IMR-90 (cell line): ENCODE measurements at regions not wholly inside any gene's neighbourhood (a gene's known extent, or its start where the extent isn't known, plus 50 kb on each side); places are given as distances from the start of the nearest gene placed in this dataset.

ENCODE experiments used
- ATAC-seq: fragments of 200-7000 bp; cut with Tn5 transposase; 2 replicates; pipeline ENCODE4 v1.9.1; 2020; ENCODE audit warnings: low read depth, mild to moderate bottlenecking, moderate library complexity
- BruUV-seq: library from RNA; stranded (reverse); fragments of 400-500 nt; replicated peaks from 2 replicates; lab custom pipeline; 2021; lab: Mats Ljungman, UMichigan
- CTCF ChIA-PET: fragments of 300-600 bp; formaldehyde crosslinking; extraction: SDS; loops from one replicate; lab custom pipeline; 2021; ENCODE audit warnings: antibody characterized with exemption; lab: Yijun Ruan, JAX
- POLR2A ChIA-PET: fragments of 300-600 bp; sonication (Branson Sonifier 250); formaldehyde crosslinking; loops from one replicate; lab custom pipeline; 2022; ENCODE audit warnings: antibody characterized with exemption; ENCODE audit not compliant: unreplicated experiment; lab: Charles Lee
- DNase-seq: peaks from one replicate; pipeline ENCODE4 v3.0.0; 2013
- H2AFZ ChIP-seq: replicated peaks from 2 replicates; pipeline ENCODE3; 2013; ENCODE audit warnings: low read length, mild to moderate bottlenecking; ENCODE audit not compliant: poor library complexity
- H2AK5ac ChIP-seq: 2 replicates; pipeline ENCODE4 v1.6.1; 2013; ENCODE audit warnings: low read depth, low read length, inconsistent platforms
- H2AK9ac ChIP-seq: replicated peaks from 2 replicates; pipeline ENCODE3; 2013; ENCODE audit warnings: mild to moderate bottlenecking, low read depth, low read length, moderate library complexity; ENCODE audit not compliant: poor library complexity
- H2BK120ac ChIP-seq: 2 replicates; pipeline ENCODE4 v1.6.1; 2013; ENCODE audit warnings: low read depth, low read length, inconsistent platforms
- H2BK15ac ChIP-seq: 3 replicates; pipeline ENCODE4 v1.6.1; 2013; ENCODE audit warnings: low read depth, low read length, inconsistent platforms
- H2BK20ac ChIP-seq: 2 replicates; pipeline ENCODE4 v1.6.1; 2013; ENCODE audit warnings: low read depth, mild to moderate bottlenecking, inconsistent platforms, low read length, moderate library complexity
- H2BK5ac ChIP-seq: 2 replicates; pipeline ENCODE4 v1.6.1; 2013; ENCODE audit warnings: mild to moderate bottlenecking, low read depth, low read length, inconsistent platforms; ENCODE audit not compliant: poor library complexity, severe bottlenecking
- H3K14ac ChIP-seq: replicated peaks from 2 replicates; pipeline ENCODE4 v1.6.1; 2013; ENCODE audit warnings: low read depth, low read length, inconsistent platforms
- H3K18ac ChIP-seq: 2 replicates; pipeline ENCODE4 v1.6.1; 2013; ENCODE audit warnings: low read depth, low read length, control low read depth
- H3K23ac ChIP-seq: 2 replicates; pipeline ENCODE4 v1.6.1; 2013; ENCODE audit warnings: low read depth, low read length, inconsistent platforms
- H3K27ac ChIP-seq: 2 replicates; pipeline ENCODE4 v1.5.1; 2013; ENCODE audit warnings: mild to moderate bottlenecking, control low read depth, low read length; ENCODE audit not compliant: insufficient read depth
- H3K27me3 ChIP-seq: 2 replicates; pipeline ENCODE4 v1.6.1; 2013; ENCODE audit warnings: low read length; ENCODE audit not compliant: control insufficient read depth, insufficient read depth
- H3K36me3 ChIP-seq: 2 replicates; pipeline ENCODE4 v1.6.1; 2013; ENCODE audit warnings: low read length, mixed read lengths; ENCODE audit not compliant: control insufficient read depth, insufficient read depth
- H3K4ac ChIP-seq: 2 replicates; pipeline ENCODE4 v1.6.1; 2013; ENCODE audit warnings: low read depth, low read length, inconsistent platforms
- H3K4me1 ChIP-seq: 2 replicates; pipeline ENCODE4 v1.6.1; 2013; ENCODE audit warnings: low read length, mixed read lengths; ENCODE audit not compliant: control insufficient read depth, insufficient read depth
- H3K4me2 ChIP-seq: 2 replicates; pipeline ENCODE4 v1.6.1; 2013; ENCODE audit warnings: low read depth, mild to moderate bottlenecking, control low read depth, low read length, moderate library complexity
- H3K4me3 ChIP-seq: 2 replicates; pipeline ENCODE4 v1.5.1; 2013; ENCODE audit warnings: low read depth, mild to moderate bottlenecking, control low read depth, low read length, moderate library complexity; ENCODE audit not compliant: insufficient read depth
- H3K56ac ChIP-seq: 2 replicates; pipeline ENCODE4 v1.6.1; 2013; ENCODE audit warnings: low read length, inconsistent platforms; ENCODE audit not compliant: insufficient read depth; ENCODE audit errors: extremely low read depth
- H3K79me1 ChIP-seq, 2 experiments: 2 replicates each; pipeline ENCODE4 v1.6.1; 2013; ENCODE audit warnings: low read length in 2 of 2, inconsistent platforms in 1 of 2, low read depth in 1 of 2
- H3K9ac ChIP-seq: 2 replicates; pipeline ENCODE4 v1.6.1; 2013; ENCODE audit warnings: low read depth, low read length, control low read depth
- H3K9me1 ChIP-seq: 2 replicates; pipeline ENCODE4 v1.6.1; 2013; ENCODE audit warnings: low read length, inconsistent platforms; ENCODE audit not compliant: insufficient read depth
- H3K9me3 ChIP-seq: 2 replicates; pipeline ENCODE4 v1.6.1; 2013; ENCODE audit warnings: low read length; ENCODE audit not compliant: control insufficient read depth, insufficient read depth
- H4K20me1 ChIP-seq: 2 replicates; pipeline ENCODE4 v1.6.1; 2013; ENCODE audit warnings: low read length, inconsistent platforms; ENCODE audit not compliant: insufficient read depth
- H4K5ac ChIP-seq: 2 replicates; pipeline ENCODE4 v1.6.1; 2013; ENCODE audit warnings: mild to moderate bottlenecking, low read depth, low read length, control low read depth
- H4K8ac ChIP-seq, 2 experiments: 2 replicates each; pipeline ENCODE4 v1.6.1; 2013; ENCODE audit warnings: low read depth in 2 of 2, low read length in 2 of 2, control low read depth in 1 of 2, inconsistent platforms in 1 of 2
- H4K91ac ChIP-seq: 2 replicates; pipeline ENCODE4 v1.6.1; 2013; ENCODE audit warnings: low read depth, low read length, inconsistent platforms; ENCODE audit not compliant: insufficient read depth
- BHLHE40 ChIP-seq: fragments of 150-350 bp; IDR thresholded peaks from 2 replicates; pipeline ENCODE4 v1.6.1; 2016; ENCODE audit warnings: mild to moderate bottlenecking, low read depth, low read length
- CEBPB ChIP-seq: IDR thresholded peaks from 2 replicates; pipeline ENCODE4 v1.6.1; 2012; ENCODE audit warnings: low read depth, low read length, improper control_type of control experiment
- CHD1 ChIP-seq: IDR thresholded peaks from 2 replicates; pipeline ENCODE4 v1.6.1; 2012; ENCODE audit warnings: low read depth, low read length, improper control_type of control experiment
- CTCF ChIP-seq: conservative IDR thresholded peaks from 2 replicates; pipeline ENCODE4 v1.5.1; 2012; ENCODE audit warnings: mild to moderate bottlenecking, low read depth, low read length, improper control_type of control experiment
- ELK1 ChIP-seq: fragments of 150-350 bp; IDR thresholded peaks from 2 replicates; pipeline ENCODE4 v1.6.1; 2016; ENCODE audit warnings: low read depth, mild to moderate bottlenecking, low read length, moderate library complexity, borderline replicate concordance
- FOS ChIP-seq: fragments of 150-350 bp; IDR thresholded peaks from 2 replicates; pipeline ENCODE4 v1.6.1; 2016; ENCODE audit warnings: low read depth, low read length
- MAFK ChIP-seq: IDR thresholded peaks from 2 replicates; pipeline ENCODE4 v1.6.1; 2012; ENCODE audit warnings: low read depth, low read length, improper control_type of control experiment
- MAZ ChIP-seq: IDR thresholded peaks from 2 replicates; pipeline ENCODE4 v1.6.1; 2012; ENCODE audit warnings: low read depth, mild to moderate bottlenecking, low read length, improper control_type of control experiment, moderate library complexity, borderline replicate concordance
- MXI1 ChIP-seq: IDR thresholded peaks from 2 replicates; pipeline ENCODE4 v1.6.1; 2012; ENCODE audit warnings: low read depth, mild to moderate bottlenecking, low read length, moderate library complexity, borderline replicate concordance
- NFE2L2 ChIP-seq: fragments of 150-350 bp; IDR thresholded peaks from 2 replicates; pipeline ENCODE4 v1.6.1; 2016; ENCODE audit warnings: low read depth, mild to moderate bottlenecking, low read length
- POLR2A ChIP-seq: IDR thresholded peaks from 2 replicates; pipeline ENCODE4 v1.6.1; 2012; ENCODE audit warnings: mild to moderate bottlenecking, low read depth, low read length
- RAD21 ChIP-seq: IDR thresholded peaks from 2 replicates; pipeline ENCODE4 v1.6.1; 2012; ENCODE audit warnings: low read length, improper control_type of control experiment
- RCOR1 ChIP-seq: IDR thresholded peaks from 2 replicates; pipeline ENCODE4 v1.6.1; 2012; ENCODE audit warnings: mild to moderate bottlenecking, low read length, improper control_type of control experiment; ENCODE audit not compliant: insufficient replicate concordance
- RFX5 ChIP-seq: IDR thresholded peaks from 2 replicates; pipeline ENCODE4 v1.8.0; 2012; ENCODE audit warnings: low read depth, mild to moderate bottlenecking, low read length, moderate library complexity
- SMC3 ChIP-seq: fragments of 150-350 bp; IDR thresholded peaks from 2 replicates; pipeline ENCODE4 v1.6.1; 2016; ENCODE audit warnings: low read depth, mild to moderate bottlenecking, antibody characterized with exemption, low read length, moderate library complexity
- USF2 ChIP-seq: fragments of 150-350 bp; IDR thresholded peaks from 2 replicates; pipeline ENCODE4 v1.6.1; 2017; ENCODE audit warnings: mild to moderate bottlenecking, antibody characterized with exemption, low read length, low read depth
- WGBS, 2 experiments: methylation state at CpG; one replicate each; pipeline versions ENCODE4 v1.1.5 to v1.1.7; 2013; ENCODE audit warnings: missing lambda C conversion rate in 2 of 2; ENCODE audit not compliant: insufficient read length in 1 of 2; ENCODE audit errors: extremely low coverage in 2 of 2; 5-methylcytosine and 5-hydroxymethylcytosine counted together
- dilution Hi-C: fragments of 300-500 bp; cut with HindIII; formaldehyde crosslinking; loops from one replicate; pipeline ENCODE4 v1.14.3; 2018; ENCODE audit warnings: low sequenced_read_pairs; ENCODE audit not compliant: unreplicated experiment
- in situ Hi-C: fragments of 300-500 bp; cut with MboI; formaldehyde crosslinking; loops from 3 replicates; pipeline ENCODE4 v1.14.3; 2019; ENCODE audit warnings: low sequenced_read_pairs, inconsistent platforms, mixed read lengths
- intact Hi-C: fragments of 100-400 bp; cut with micrococcal nuclease; formaldehyde crosslinking; loops from 2 replicates; pipeline ENCODE4 v1.10.0; 2022

- no TSS peak for BruUV-seq
Observed at GRCh38 chr18:78642296-78642951, 337.2 kb upstream of the SALL3 start.

More at GRCh38 chr18:78642296-78642951, 337.2 kb upstream of the SALL3 start:
- no peaks in the 10 kb centered on the region for H3K27me3 ChIP-seq
- no peak overlapping the region for H3K23ac ChIP-seq
- no peak overlapping the region for H4K5ac ChIP-seq
- no peak overlapping the region for H3K4ac ChIP-seq
- H3K4me2 ChIP-seq, result no peak overlapping the region
- H2AK9ac ChIP-seq, result no peak overlapping the region
- no peak overlapping the region for H2BK5ac ChIP-seq
- ATAC-seq, result no peak
- H2BK120ac ChIP-seq, result no peak overlapping the region
- no peaks in the 10 kb centered on the region for H3K9me1 ChIP-seq
- DNase-seq, result no peak
- POLR2A ChIA-PET, result no interaction called here
- no peak overlapping the region for H3K9ac ChIP-seq
- CTCF ChIA-PET, result no interaction called here
- H3K36me3 ChIP-seq, result no peaks in the 10 kb centered on the region
- H3K79me1 ChIP-seq, result no peaks in the 10 kb centered on the region
- H3K9me3 ChIP-seq, result peaks cover 57% of the 10 kb centered on the region
- H3K56ac ChIP-seq, result no peak overlapping the region
- TF ChIP-seq FOS (no peak), MXI1 (no peak), MAZ (no peak), CHD1 (no peak), SMC3 (no peak), NFE2L2 (no peak), RFX5 (no peak), CEBPB (no peak), RCOR1 (no peak), MAFK (no peak), RAD21 (no peak), USF2 (no peak), POLR2A (no peak), CTCF (no peak), BHLHE40 (no peak), ELK1 (no peak)
- H2AK5ac ChIP-seq, result no peak overlapping the region
- no peaks in the 10 kb centered on the region for H3K4me1 ChIP-seq
- no peak overlapping the region for H2BK20ac ChIP-seq
- no peak overlapping the region for H3K4me3 ChIP-seq
- H2BK15ac ChIP-seq, result no peak overlapping the region
- H4K91ac ChIP-seq, result no peak overlapping the region
- intact Hi-C loops, result no loop called here
- H4K8ac ChIP-seq, result no peak overlapping the region
- 0% methylated on average over 1 of the region's 11 CpGs; no CpG with 5 or more reads in 1 of the 2 experiments for WGBS, 2 experiments
- H3K18ac ChIP-seq, result no peak overlapping the region
- no peaks in the 10 kb centered on the region for H4K20me1 ChIP-seq
- dilution Hi-C loops, result no loop called here
- in situ Hi-C loops, result no loop called here
- no peak overlapping the region for H3K14ac ChIP-seq
- no peak overlapping the region for H3K27ac ChIP-seq
- H2AFZ ChIP-seq, result no peak overlapping the region
